Left lobe of liver (tissue), 2 donors: ENCODE measurements at regions not wholly inside any gene's neighbourhood (a gene's known extent, or its start where the extent isn't known, plus 50 kb on each side); places are given as distances from the start of the nearest gene placed in this dataset.
A peak's percentile ranks its signal among the peaks of the same experiment; 100 is the strongest.
"Not testable (repeated sequence)": the region's sequence is repeated elsewhere in the genome, so short reads cannot be mapped to it uniquely, and the experiment has no call there.

Experiments
- ATAC-seq: fragments of 200-7000 bp; cut with Tn5 transposase; one replicate; pipeline ENCODE4 v1.9.1; 2020; ENCODE audit warnings: mild to moderate bottlenecking, moderate library complexity
- DNase-seq: peaks from one replicate; pipeline ENCODE4 v3.0.0-alpha.2; 2020; ENCODE audit warnings: low spot score
- donor health status: DM: no; HTN: no; CAD: no; lungs with moderate emphysema.
- donor health status: DM: no; HTN: yes; CAD: no.

DNA sequence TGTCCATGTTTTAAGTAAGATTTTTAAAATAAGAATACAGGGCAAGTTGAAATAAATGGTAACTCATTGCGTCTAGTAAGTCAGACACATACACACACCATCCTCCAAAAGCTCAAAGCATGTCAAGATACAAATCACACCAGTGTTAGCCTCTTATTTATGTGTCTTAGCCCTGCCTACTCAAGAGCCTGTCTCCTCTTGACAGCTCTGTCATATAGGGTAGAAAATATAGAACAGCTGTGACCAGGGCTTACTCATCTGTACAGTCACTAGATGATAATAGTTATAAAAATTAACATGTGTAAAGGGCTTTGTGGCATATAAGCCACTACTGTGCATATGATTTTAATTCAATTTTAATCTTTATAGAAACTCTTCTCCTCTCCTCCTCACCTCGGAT lies 76.6 kb upstream of the NOTCH2NLA start:
- not testable (repeated sequence) for DNase-seq

DNA sequence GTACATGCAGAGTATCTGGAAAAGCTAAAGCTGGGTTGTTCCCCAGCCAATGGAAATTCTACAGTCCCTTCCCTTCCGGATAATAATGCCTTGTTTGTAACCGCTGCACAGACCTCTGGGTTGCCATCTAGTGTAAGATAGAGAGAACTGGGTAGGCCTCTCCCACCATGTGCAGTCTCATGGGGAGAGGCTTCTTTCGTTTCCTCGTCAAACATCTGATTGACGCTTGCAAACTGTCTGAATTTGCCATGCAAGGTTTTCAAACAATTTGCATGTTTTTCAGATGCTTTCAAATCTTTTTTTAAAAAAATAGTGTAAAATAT lies 69.7 kb upstream of the NOTCH2NLA start:
- peak; percentile 84 for ATAC-seq
- DNase-seq = not testable (repeated sequence)

More for the DNA sequence above, 76.6 kb upstream of the NOTCH2NLA start:
- ATAC-seq = not testable (repeated sequence)

DNA sequence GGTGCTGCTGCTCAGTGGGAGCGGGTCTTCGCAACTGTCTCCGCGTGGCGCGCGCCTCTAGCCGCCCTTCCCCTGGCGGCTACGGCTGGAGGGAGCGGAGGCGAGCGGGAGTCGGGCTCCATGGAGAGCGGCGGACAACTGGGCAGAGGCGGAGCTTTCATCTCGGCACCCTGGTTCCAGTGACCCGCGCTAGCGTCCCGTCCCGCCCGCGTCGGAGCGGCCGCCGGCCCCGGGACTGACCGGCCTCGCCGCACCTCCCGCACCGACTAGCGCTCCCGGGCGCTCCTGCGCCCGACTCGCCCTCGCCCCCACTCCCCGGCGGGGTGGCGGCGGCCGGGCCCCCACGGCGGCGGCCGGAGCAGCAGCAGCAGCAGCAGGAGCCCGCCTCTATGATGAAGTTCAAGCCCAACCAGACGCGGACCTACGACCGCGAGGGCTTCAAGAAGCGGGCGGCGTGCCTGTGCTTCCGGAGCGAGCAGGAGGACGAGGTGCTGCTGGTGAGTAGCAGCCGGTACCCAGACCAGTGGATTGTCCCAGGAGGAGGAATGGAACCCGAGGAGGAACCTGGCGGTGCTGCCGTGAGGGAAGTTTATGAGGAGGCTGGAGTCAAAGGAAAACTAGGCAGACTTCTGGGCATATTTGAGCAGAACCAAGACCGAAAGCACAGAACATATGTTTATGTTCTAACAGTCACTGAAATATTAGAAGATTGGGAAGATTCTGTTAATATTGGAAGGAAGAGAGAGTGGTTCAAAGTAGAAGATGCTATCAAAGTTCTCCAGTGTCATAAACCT lies 69.2 kb upstream of the NOTCH2NLA start:
- not testable (repeated sequence) for DNase-seq
- ATAC-seq = peak; percentile 75

- not testable (repeated sequence) for DNase-seq
- ATAC-seq = peak; percentile 64
Measured at GRCh38 chr1:146292940-146293936, 64.4 kb upstream of the NOTCH2NLA start.

- not testable (repeated sequence) for DNase-seq
- ATAC-seq = peak; percentile 72
Measured at GRCh38 chr1:146292424-146292823, 63.6 kb upstream of the NOTCH2NLA start.

DNA sequence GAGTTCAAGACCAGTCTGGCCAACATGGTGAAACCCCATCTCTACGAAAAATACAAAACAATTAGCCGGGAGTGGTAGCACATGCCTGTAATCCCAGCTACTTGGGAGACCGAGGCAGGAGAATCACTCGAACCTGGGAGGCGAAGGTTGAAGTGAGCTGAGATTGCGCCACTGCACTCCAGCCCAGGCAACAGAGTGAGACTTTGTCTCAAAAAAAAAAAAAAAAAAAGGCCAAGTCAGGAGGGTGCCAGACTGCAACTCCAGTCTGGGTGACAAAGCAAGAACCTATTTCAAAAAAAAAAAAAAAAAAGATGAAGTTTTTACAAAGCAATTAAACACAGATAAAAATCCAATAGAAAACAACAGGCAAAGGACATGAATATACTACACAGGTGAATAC lies 59.1 kb upstream of the NOTCH2NLA start:
- DNase-seq = not testable (repeated sequence)
- ATAC-seq = peak; percentile 69

- peak; percentile 56 for ATAC-seq
- DNase-seq = not testable (repeated sequence)
Measured at GRCh38 chr1:146284760-146285159, 55.9 kb upstream of the NOTCH2NLA start.

- not testable (repeated sequence) for ATAC-seq
Measured at GRCh38 chr1:146283527-146283880, 54.7 kb upstream of the NOTCH2NLA start.

GRCh38 chr1:146282807-146283526 lies 54.1 kb upstream of the NOTCH2NLA start:
- ATAC-seq, DNase-seq: not testable (repeated sequence)

More at GRCh38 chr1:146283527-146283880, 54.7 kb upstream of the NOTCH2NLA start:
- not testable (repeated sequence) for DNase-seq

DNA sequence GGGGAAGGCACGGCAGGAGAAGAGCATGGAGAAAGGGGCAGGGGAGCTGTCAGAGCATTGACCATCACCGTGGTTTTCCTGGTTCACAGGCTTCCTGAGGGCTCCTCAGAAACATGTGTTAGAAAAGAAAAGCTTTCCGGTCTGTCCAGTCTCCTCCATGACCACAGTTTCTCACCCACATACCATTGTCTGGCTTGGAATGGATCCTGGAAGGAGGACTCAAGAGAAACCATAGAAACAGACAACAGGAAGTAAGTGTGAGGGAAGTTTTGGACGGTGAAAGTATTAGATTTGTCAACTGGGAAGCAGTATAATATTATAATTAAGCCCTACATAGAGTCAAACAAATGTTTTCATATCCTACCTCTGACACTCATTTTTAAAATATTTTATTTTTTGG lies 52.7 kb upstream of the NOTCH2NLA start:
- ATAC-seq, DNase-seq: not testable (repeated sequence)

DNA sequence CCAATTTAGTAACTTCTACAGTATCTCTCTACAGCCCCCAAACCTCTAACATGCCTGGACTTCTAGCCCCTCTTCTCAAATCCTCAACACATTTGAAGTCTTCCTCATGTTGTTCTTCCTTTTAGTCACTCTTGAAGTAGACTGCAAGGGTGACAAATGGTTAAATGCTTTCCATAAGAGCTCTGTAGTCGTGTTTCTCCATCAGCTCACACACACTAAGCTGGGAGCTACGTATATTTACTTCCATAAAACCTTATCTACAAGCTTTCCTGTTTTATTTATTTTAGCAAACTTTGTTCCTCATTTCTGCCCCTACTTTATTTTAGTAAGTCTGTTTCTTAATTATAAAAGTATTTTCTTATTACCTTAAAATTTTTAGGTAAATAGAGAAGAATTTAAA lies 49.9 kb upstream of the NOTCH2NLA start:
- not testable (repeated sequence) for DNase-seq
- peak; percentile 20 for ATAC-seq
